H1 (cell line): ENCODE measurements at regions not wholly inside any gene's neighbourhood (a gene's known extent, or its start where the extent isn't known, plus 50 kb on each side); places are given as distances from the start of the nearest gene placed in this dataset.

Experiments used
- ATF3 ChIP-seq: IDR thresholded peaks from 2 replicates; pipeline ENCODE4 v1.6.1; 2011; ENCODE audit warnings: low read depth, mild to moderate bottlenecking, low read length; ENCODE audit not compliant: insufficient read depth
- HDAC2 ChIP-seq, 2 experiments: fragments of 300-600 bp in 1 of 2; sonication (generic) in 1 of 2; IDR thresholded peaks; 2 replicates each; pipeline ENCODE4 v1.6.1; 2011 to 2012; ENCODE audit warnings: low read depth in 2 of 2, low read length in 2 of 2, mild to moderate bottlenecking in 2 of 2, moderate library complexity in 2 of 2, borderline replicate concordance in 1 of 2, inconsistent platforms in 1 of 2
- HDAC6 ChIP-seq: IDR thresholded peaks from one replicate; pipeline ENCODE4 v1.7.1; 2012; ENCODE audit warnings: low read depth, mild to moderate bottlenecking, inconsistent platforms, low read length, moderate library complexity
- RFX5 ChIP-seq: IDR thresholded peaks from 2 replicates; pipeline ENCODE4 v1.6.1; 2011; ENCODE audit warnings: low read depth, low read length, improper control_type of control experiment, borderline replicate concordance
- SRF ChIP-seq: IDR thresholded peaks from 2 replicates; pipeline ENCODE4 v1.6.1; 2011; ENCODE audit warnings: mild to moderate bottlenecking, low read depth, low read length, moderate library complexity

GRCh38 chrX:140040386-140040785 is 75.1 kb upstream of the CXorf66 start (continued):
- TF ChIP-seq ATF3 (no peak), SRF (no peak), HDAC6 (no peak), RFX5 (no peak), HDAC2 (IDR thresholded peaks at IDR 0.05; ENCODE audit: borderline replicate concordance in 1 of 2, low read depth in 2 of 2, low read length in 2 of 2) (no peak)
